Stimulated activated CD4-positive, alpha-beta T cell treated with anti-CD3 and anti-CD28 coated beads, Interleukin-1b, Interleukin-23, amount 100 ng/mL, for 1 hour (primary cell): ENCODE measurements at regions not wholly inside any gene's neighbourhood (a gene's known extent, or its start where the extent isn't known, plus 50 kb on each side); places are given as distances from the start of the nearest gene placed in this dataset.

ENCODE experiments used
- DNase-seq, 2 donors: peaks; one replicate each; pipeline ENCODE4 v3.0.0-alpha.2; 2020; ENCODE audit warnings: low read depth in 2 of 2

DNA sequence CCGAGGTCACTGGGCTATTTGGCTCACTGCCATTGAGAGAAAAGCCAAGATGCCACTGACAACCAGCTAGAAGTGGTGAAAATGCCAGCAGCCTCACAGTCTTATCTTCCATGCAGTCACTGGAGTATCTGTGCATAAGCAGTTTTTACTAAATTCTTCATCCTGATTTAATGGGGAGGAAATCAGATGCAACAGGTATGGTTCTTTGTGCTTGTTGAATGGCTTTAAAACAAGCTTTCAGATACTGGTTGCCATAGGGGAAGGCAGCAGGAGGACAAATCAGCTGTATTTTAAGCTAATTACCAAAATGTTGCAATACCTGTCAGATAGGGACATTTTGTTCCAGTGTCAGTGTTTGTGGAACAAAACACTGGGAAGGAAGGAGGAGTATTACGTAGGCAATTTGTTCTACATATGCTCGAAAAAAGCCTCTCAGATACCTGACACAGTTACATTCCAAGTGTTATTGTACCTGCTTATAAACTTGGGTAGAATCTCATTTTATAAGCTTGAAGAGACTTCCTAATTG, 54.1 kb upstream of the ARHGAP5 start:
- no peak for DNase-seq

- DNase-seq: no peak
These were observed 53.6 kb upstream of the ARHGAP5 start for GRCh38 chr14:32023540-32023939.

- no peak for DNase-seq
These were observed 49.7 kb upstream of the ARHGAP5 start for GRCh38 chr14:32027255-32027939.
